ENCODE measurements at regions not wholly inside any gene's neighbourhood (a gene's known extent, or its start where the extent isn't known, plus 50 kb on each side); places are given as distances from the start of the nearest gene placed in this dataset.

GRCh38 chr6:63063631-63064271 lies 147.5 kb upstream of the FKBP1C start:
- Histone ChIP-seq H3K27ac (no peak overlapping the region), H3K4me3 (no peak overlapping the region), H3K27me3 (no peaks in the 10 kb centered on the region), H3K36me3 (no peaks in the 10 kb centered on the region), H3K9me3 (no peaks in the 10 kb centered on the region), H3K4me1 (no peaks in the 10 kb centered on the region), H3K9ac (ENCODE audit: low read depth in 2 of 2, low read length in 2 of 2) (no peak overlapping the region)
- no peak for TF ChIP-seq CTCF (IDR thresholded peaks at IDR 0.05)
- intact Hi-C loops (cut with DNase I): loop anchor here (10.0 kb wide), 2 partner anchors 201 to 731 kb away; no protein-coding TSS in a partner anchor
- DNase-seq: no peak

GRCh38 chr6:63066055-63066704 lies 145.1 kb upstream of the FKBP1C start:
- no peaks in the 10 kb centered on the region for H3K27me3 ChIP-seq
- TF ChIP-seq CTCF (IDR thresholded peaks at IDR 0.05): no peak
- intact Hi-C loops (cut with DNase I): loop anchor here (10.0 kb wide), 2 partner anchors 199 to 729 kb away; no protein-coding TSS in a partner anchor
- H3K4me1 ChIP-seq: no peaks in the 10 kb centered on the region
- H3K9me3 ChIP-seq: no peaks in the 10 kb centered on the region
- H3K4me3 ChIP-seq: no peak overlapping the region
- no peak overlapping the region for H3K9ac ChIP-seq (ENCODE audit: low read depth in 2 of 2, low read length in 2 of 2)
- no peaks in the 10 kb centered on the region for H3K36me3 ChIP-seq
- DNase-seq: no peak
- no peak overlapping the region for H3K27ac ChIP-seq

- Histone ChIP-seq H3K36me3 (no peaks in the 10 kb centered on the region), H3K9ac (ENCODE audit: low read depth in 2 of 2, low read length in 2 of 2) (no peak overlapping the region), H3K4me1 (no peaks in the 10 kb centered on the region), H3K9me3 (no peaks in the 10 kb centered on the region), H3K4me3 (no peak overlapping the region), H3K27me3 (no peaks in the 10 kb centered on the region), H3K27ac (no peak overlapping the region)
- TF ChIP-seq CTCF (IDR thresholded peaks at IDR 0.05): no peak
- no peak for DNase-seq
- intact Hi-C loops (cut with DNase I): no loop called here
Measured at GRCh38 chr6:63094947-63095346, 116.3 kb upstream of the FKBP1C start.

- TF ChIP-seq CTCF (IDR thresholded peaks at IDR 0.05): no peak
- Histone ChIP-seq H3K36me3 (no peaks in the 10 kb centered on the region), H3K27me3 (no peaks in the 10 kb centered on the region), H3K4me1 (no peaks in the 10 kb centered on the region), H3K9me3 (no peaks in the 10 kb centered on the region), H3K9ac (ENCODE audit: low read depth in 2 of 2, low read length in 2 of 2) (no peak overlapping the region), H3K4me3 (no peak overlapping the region), H3K27ac (no peak overlapping the region)
- DNase-seq: no peak
- intact Hi-C loops (cut with DNase I): no loop called here
Measured at GRCh38 chr6:63097222-63097621, 114.0 kb upstream of the FKBP1C start.

- Histone ChIP-seq H3K36me3 (no peaks in the 10 kb centered on the region), H3K27ac (no peak overlapping the region), H3K27me3 (no peaks in the 10 kb centered on the region), H3K4me1 (no peaks in the 10 kb centered on the region), H3K9ac (ENCODE audit: low read depth in 2 of 2, low read length in 2 of 2) (no peak overlapping the region), H3K9me3 (no peaks in the 10 kb centered on the region), H3K4me3 (no peak overlapping the region)
- DNase-seq: no peak
- intact Hi-C loops (cut with DNase I): no loop called here
- no peak for TF ChIP-seq CTCF (IDR thresholded peaks at IDR 0.05)
Measured at GRCh38 chr6:63098789-63099188, 112.5 kb upstream of the FKBP1C start.

Data from colonic mucosa (tissue), 4 donors.